Ishikawa (cell line): ENCODE measurements at regions not wholly inside any gene's neighbourhood (a gene's known extent, or its start where the extent isn't known, plus 50 kb on each side); places are given as distances from the start of the nearest gene placed in this dataset.

Source experiments
- CEBPB ChIP-seq: IDR thresholded peaks from 2 replicates; pipeline ENCODE4 v1.6.1; 2012
- CREB1 ChIP-seq: IDR thresholded peaks from 2 replicates; pipeline ENCODE4 v1.6.1; 2012; ENCODE audit warnings: low read depth
- EGR1 ChIP-seq: IDR thresholded peaks from 2 replicates; pipeline ENCODE4 v1.6.1; 2012
- EP300 ChIP-seq: IDR thresholded peaks from 2 replicates; pipeline ENCODE4 v1.6.1; 2012; ENCODE audit warnings: borderline replicate concordance
- FOXM1 ChIP-seq: IDR thresholded peaks from 2 replicates; pipeline ENCODE4 v1.6.1; 2012; ENCODE audit warnings: low read depth, borderline replicate concordance
- NFIC ChIP-seq: IDR thresholded peaks from 2 replicates; pipeline ENCODE4 v1.6.1; 2012
- RAD21 ChIP-seq: IDR thresholded peaks from 2 replicates; pipeline ENCODE4 v1.6.1; 2012; ENCODE audit warnings: low read depth
- TAF1 ChIP-seq: IDR thresholded peaks from 2 replicates; pipeline ENCODE4 v1.6.1; 2012; ENCODE audit warnings: low read depth, mild to moderate bottlenecking
- TEAD4 ChIP-seq: IDR thresholded peaks from 2 replicates; pipeline ENCODE4 v1.6.1; 2012
- YY1 ChIP-seq: IDR thresholded peaks from 2 replicates; pipeline ENCODE4 v1.6.1; 2012; ENCODE audit warnings: low read depth
- TF ChIP-seq, protein P1 (sequence below): IDR thresholded peaks from 2 replicates; pipeline ENCODE4 v1.6.1; 2012
- TF ChIP-seq, protein P2 (sequence below): IDR thresholded peaks from 2 replicates; pipeline ENCODE4 v1.6.1; 2012

DNA sequence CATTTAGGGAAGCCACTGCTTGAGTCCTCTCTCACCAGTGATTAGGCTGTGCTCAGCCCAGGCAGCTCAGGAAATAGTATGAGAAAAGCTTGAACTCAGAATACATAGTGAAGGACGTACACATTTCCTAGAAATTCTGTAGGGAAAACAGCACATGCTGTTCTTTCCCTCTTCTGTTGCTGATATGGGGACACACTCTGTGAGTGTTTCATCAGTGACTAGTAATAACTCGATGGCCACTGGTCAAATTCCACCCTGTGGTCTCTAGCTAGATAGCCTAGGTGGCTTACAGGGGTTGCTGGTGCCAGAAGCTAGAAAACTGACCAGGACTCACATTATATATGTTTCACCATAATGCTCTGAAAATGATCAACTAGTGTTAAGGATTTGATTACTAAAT, 259.8 kb upstream of the SOX4 start:
- TF ChIP-seq TAF1 = no peak
- no peak for TF ChIP-seq EP300
- no peak for TF ChIP-seq EGR1
- TF ChIP-seq, protein P1, sequence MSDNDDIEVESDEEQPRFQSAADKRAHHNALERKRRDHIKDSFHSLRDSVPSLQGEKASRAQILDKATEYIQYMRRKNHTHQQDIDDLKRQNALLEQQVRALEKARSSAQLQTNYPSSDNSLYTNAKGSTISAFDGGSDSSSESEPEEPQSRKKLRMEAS = no peak
- no peak for TF ChIP-seq NFIC
- no peak for TF ChIP-seq YY1
- TF ChIP-seq FOXM1 = no peak
- TF ChIP-seq RAD21 = no peak
- TF ChIP-seq, protein P2, sequence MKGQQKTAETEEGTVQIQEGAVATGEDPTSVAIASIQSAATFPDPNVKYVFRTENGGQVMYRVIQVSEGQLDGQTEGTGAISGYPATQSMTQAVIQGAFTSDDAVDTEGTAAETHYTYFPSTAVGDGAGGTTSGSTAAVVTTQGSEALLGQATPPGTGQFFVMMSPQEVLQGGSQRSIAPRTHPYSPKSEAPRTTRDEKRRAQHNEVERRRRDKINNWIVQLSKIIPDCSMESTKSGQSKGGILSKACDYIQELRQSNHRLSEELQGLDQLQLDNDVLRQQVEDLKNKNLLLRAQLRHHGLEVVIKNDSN = no peak
- no peak for TF ChIP-seq TEAD4
- TF ChIP-seq CREB1 = no peak
- TF ChIP-seq CEBPB = no peak
